NCI-H526 (cell line): ENCODE measurements at regions not wholly inside any gene's neighbourhood (a gene's known extent, or its start where the extent isn't known, plus 50 kb on each side); places are given as distances from the start of the nearest gene placed in this dataset.

Source experiments
- DNase-seq, 2 experiments: peaks; one replicate each; lab custom pipeline; 2025; lab: John Stamatoyannopoulos, UW

GRCh38 chr2:155802888-155803287 lies 529.6 kb downstream of the NR4A2 start:
- peak; percentile 16 to 46 for DNase-seq

DNA sequence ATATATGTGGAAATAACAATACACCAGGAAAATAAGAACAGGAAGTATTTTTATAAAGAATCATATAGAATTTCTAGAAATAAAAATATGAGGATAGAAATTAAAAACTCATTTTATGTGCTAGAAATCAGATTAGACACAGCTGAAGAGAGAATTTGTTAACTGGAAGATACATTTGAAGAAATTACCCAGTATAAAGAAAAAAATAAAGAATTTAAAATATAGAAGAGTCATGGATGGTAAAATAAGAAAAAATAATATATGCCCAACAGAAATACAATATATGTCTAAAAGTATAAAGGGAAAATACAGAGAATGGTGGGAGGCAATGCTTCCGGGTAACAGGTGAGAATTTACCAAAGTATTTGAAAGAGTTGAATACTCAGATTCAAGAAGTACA lies 539.9 kb downstream of the NR4A2 start:
- no peak for DNase-seq

DNA sequence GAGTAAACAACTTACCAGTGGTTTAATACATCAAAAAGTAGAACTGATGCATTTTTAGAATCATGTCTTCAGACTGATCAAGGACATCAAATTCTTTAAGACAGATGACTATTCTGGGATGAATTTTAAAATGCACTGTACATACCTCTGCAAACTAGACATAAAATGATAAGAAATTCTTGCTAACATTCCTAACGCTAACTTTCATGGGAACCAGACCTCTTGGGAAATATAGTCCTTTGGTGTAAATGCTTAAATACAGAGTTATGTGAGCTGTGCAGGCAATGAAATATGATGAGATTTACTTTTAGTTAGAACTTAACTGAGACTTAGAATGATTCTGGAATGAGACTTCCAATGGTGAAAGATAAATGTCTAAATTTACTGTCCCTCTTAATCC lies 562.0 kb downstream of the NR4A2 start:
- no peak for DNase-seq

DNA sequence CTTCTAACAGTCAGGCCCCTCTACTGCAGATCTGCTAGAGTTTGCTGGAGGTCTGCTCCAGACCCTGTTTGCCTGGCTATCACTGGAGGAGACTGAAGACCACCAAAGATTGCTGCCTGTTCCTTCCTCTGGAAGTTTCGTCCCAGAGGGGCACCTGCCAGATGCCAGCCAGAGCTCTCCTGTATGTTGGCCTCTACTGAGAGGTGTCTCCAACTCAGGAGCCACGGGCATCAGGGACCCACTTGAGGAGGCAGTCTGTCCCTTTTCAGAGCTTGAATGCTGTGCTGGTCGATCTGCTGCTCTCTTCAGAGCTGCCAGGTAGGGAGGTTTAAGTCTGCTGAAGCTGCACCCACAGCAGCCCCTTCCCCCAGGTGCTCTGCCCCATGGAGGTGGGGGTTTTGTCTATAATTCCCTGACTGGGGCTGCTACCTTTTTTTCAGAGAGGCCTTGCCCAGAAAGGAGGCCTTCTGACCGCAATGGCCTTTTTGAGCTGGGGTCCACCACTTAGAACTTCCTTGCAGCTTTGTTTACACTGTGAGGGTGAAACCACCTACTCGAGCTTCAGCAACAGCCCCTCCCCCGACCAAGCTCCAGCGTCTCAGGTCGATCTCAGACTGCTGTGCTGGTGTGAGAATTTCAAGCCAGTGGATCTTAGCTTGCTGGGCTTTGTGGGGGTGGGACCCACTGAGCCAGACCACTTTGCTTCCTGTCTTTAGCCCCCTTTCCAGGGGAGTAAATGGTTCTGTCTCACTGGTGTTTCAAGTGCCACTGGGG lies 566.0 kb downstream of the NR4A2 start:
- DNase-seq: peak in 1 of 2 experiments; percentile 1

- no peak for DNase-seq
Observed at GRCh38 chr2:155755481-155755880, 577.0 kb downstream of the NR4A2 start.

GRCh38 chr2:155748131-155748530 lies 584.4 kb downstream of the NR4A2 start:
- DNase-seq: no peak

- peak in 1 of 2 experiments; percentile 3 for DNase-seq
Observed at GRCh38 chr2:155747531-155747930, 585.0 kb downstream of the NR4A2 start.

DNA sequence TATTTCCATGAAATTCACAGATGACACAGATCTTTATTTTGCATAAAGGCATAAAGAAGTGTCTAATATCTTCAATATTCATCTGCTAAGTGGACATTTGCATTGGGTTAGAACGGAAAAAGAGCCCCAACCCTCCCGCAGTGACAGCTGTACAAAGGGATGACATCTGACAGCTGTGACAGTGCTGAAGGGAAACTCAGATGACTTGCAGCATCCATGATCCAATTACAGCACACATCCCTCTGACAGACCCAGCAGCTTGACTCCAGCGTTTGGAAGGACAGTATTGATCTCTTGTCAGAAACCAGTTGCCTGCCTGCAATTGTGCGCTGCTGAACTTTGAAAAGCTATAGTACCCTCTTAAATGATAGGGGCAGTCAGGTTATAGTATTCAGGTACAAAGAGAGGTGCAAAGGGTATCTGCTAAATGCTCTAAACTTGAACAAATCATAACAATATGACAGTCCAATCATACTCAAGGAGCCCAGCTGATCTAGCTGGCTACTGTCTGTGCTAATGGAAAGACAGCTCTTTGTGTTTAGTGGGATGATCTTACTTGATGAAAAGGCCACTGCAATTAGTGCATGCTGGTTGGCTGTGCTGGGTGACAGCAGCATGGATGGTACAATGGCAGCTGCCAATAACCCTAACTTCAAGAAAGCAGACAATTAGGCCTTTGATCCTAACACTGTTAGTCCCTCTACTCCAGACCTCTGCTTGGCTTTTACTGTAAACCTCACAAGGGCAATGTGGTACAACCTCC lies 599.2 kb downstream of the NR4A2 start:
- peak; percentile 22 to 69 for DNase-seq

DNA sequence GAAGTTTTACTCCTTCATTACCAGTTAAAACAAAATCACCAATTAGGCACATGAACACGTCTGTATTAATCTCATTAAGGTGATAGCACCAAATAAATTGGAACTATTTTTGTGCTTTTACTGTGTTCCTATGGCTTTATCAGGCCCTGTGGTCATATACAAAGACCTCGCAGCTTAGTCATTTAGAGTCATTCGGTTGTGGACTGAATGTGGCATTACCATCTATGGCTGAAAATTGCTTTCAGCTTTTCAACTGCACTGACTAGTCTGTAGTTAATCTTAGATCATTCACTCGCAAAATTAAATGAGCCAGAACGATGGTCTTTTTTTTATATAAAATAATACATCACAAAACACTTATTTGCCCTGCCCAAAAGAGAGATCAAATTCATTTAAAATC lies 601.7 kb downstream of the NR4A2 start:
- no peak for DNase-seq

DNA sequence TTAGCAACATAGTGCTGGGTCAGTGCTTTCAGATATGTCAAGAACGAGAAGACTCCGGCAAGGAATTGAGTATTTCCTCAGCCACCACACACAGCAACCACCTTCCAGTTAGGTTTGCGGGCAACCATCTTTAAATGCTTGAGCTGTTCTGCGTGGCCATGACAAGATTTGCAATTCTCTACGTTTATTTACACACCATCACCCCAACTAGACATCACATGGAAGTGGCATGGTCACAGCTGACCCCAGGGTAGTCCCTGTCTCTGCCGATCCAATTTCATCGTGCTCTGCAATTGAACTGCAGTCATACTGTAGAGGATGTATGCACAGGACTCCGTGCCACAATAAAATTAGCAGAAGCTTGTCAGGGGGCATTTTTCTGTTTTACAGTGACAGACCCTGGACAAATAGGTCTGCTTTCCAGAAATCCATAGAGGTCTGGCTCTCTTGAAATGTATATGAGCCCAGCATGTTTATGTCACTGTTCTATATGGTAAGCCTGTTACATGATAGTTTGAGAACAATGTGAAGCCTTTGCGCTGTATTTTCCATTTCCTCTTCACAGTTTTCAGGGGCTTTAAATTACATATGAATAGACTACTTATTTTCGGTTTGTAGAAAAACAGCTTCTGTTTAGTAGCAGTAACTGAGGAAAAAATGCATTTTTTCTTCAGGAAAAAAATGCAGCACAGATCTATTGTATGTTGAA lies 605.2 kb downstream of the NR4A2 start:
- no peak for DNase-seq

GRCh38 chr2:155722290-155722689 lies 610.2 kb downstream of the NR4A2 start:
- DNase-seq: no peak

- DNase-seq: no peak
Observed at GRCh38 chr2:155715705-155716104, 616.8 kb downstream of the NR4A2 start.

DNA sequence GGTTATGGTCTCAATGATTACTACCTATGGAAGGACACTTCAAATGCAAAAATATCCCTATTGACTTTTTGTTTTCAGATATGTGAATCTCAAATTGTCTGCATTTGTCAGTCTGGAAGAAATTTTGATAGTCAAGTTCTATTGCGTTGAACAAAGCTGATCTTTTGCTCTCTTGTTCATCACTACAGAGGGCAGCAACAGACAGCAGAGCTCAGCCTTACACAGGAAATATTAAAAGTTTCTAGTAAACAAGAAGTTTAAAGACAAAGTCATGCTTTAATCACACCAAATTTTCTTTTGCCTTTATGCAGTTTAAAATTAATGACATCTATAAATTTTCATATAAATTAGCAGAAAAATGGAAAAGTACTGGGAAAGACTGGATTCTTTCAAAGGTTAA lies 617.5 kb downstream of the NR4A2 start:
- no peak for DNase-seq

- DNase-seq: peak; percentile 26 to 46
Observed at GRCh38 chr2:155708071-155708470, 624.5 kb downstream of the NR4A2 start.

- DNase-seq: no peak
Observed at GRCh38 chr2:155703917-155704316, 628.6 kb downstream of the NR4A2 start.

DNA sequence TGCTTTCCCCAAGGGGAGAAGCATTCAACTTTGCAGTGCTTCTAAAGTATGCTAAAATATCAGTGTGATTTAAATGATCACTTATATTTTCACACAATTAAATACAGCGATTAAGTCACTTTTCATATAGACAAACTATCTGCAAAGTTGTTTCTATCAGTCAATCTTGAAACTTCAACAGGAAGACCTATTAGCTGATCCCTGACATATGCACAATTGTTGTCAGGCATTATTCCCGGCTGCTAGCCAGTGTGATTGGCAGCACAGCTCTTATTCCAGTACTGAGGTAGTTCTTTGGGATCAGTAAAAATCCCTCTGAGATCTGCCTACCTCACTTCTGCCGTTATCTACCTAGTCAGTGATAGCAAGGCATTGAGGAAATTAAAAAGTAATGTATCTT lies 629.5 kb downstream of the NR4A2 start:
- DNase-seq: no peak

- DNase-seq: no peak
Observed at GRCh38 chr2:155701721-155702120, 630.8 kb downstream of the NR4A2 start.

GRCh38 chr2:155696571-155696970 lies 636.0 kb downstream of the NR4A2 start:
- DNase-seq: no peak

DNA sequence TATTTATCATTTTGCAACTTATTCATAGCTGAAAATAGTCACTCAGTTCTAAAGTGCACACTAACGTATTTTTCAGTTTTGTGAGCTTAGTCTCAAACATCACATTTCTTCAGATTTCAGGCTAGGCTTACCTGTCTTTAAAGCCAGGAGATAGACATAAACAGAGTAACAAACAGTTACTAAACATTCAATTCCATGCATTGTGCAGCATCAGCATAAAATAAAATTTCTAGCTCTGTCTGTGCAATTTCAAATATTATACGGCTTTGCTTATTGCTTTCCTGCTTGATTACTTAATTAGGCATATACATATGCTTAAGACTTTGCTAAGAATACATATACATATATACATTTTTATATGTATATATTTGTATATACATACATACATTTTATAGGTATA lies 637.0 kb downstream of the NR4A2 start:
- DNase-seq: no peak

DNA sequence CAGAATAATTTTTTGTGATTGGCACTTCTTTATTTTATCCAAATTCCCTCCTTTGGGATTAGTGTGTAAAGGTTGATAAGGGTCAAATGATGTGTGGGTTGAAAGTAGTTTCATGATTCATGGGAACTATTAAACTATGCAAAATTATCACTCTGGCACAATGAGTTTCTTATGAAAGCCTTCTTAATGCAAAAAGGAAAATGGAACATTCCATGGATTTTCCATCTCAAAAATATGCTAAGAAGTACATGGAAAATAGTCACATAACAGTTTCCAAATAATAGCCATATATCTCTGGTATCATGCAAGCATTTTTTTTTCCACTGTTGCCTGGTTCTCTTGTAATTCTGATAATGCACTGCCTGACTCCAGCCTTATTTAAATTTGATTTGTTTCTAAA lies 639.7 kb downstream of the NR4A2 start:
- no peak for DNase-seq

DNA sequence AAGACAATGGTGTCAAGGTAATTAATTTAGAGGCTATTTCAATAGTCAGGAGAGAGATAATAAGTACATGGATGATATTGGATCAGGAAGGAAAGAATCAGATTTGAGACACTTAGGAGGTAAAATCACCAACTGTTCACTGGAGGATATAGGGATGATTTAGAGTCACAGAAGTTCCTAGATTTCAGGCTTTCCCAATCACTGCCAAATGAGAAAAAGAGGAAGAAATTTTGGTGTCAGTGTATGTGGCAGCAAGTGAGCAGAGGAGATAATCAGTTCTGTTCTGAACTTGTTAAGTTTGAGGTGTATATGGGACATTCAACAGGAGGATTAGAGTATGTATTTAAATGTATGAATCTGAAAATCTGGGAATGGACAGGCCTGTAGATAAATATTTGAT lies 640.4 kb downstream of the NR4A2 start:
- DNase-seq: no peak

DNA sequence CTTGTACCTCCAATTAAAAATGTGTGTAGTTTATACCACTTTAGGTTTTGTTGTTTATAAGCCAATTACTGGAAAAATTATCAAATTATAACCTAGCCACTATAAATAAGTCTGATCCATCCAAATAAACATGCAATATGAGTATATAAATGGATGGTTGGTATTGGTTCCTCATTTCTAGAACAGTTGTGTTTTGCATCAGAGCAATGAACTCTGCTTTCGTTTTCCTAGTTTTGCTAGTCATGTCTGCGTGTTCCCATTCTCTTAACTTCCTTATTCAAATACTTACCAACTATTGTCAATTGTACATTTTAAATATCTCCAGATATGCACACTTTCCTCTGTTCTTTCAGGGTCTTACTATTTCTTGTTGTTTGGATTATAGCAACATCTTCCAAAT lies 641.7 kb downstream of the NR4A2 start:
- DNase-seq: no peak

GRCh38 chr2:155689791-155690190 lies 642.7 kb downstream of the NR4A2 start:
- DNase-seq: peak in 1 of 2 experiments; percentile 14
